ENCODE measurements at regions not wholly inside any gene's neighbourhood (a gene's known extent, or its start where the extent isn't known, plus 50 kb on each side); places are given as distances from the start of the nearest gene placed in this dataset.

GRCh38 chr11:112613051-112613972, 347.9 kb upstream of the NCAM1 start:
- DNase-seq (ENCODE audit: low read depth, low spot score): no peak
- no peak for TF ChIP-seq CTCF (IDR thresholded peaks at IDR 0.05; ENCODE audit: insufficient read depth, low read length, missing control alignments)
- CTCF ChIA-PET: interaction anchor here (1.2 kb wide), 1 partner anchor 25 kb away, joined by 5 read pairs; no protein-coding TSS in a partner anchor
- POLR2A ChIA-PET: interaction anchor here (0.6 kb wide), 1 partner anchor 318 kb away, joined by 3 read pairs; no protein-coding TSS in a partner anchor
- no peak overlapping the region for H3K4me3 ChIP-seq (ENCODE audit: low read depth, low read length)

- CTCF ChIA-PET: no interaction called here
- POLR2A ChIA-PET: no interaction called here
- no peak overlapping the region for H3K4me3 ChIP-seq (ENCODE audit: low read depth, low read length)
- no peak for DNase-seq (ENCODE audit: low read depth, low spot score)
- no peak for TF ChIP-seq CTCF (IDR thresholded peaks at IDR 0.05; ENCODE audit: insufficient read depth, low read length, missing control alignments)
Measured at GRCh38 chr11:112614605-112615004, 346.6 kb upstream of the NCAM1 start.

- POLR2A ChIA-PET: no interaction called here
- H3K4me3 ChIP-seq (ENCODE audit: low read depth, low read length): no peak overlapping the region
- CTCF ChIA-PET: no interaction called here
- TF ChIP-seq CTCF (IDR thresholded peaks at IDR 0.05; ENCODE audit: insufficient read depth, low read length, missing control alignments): no peak
- no peak for DNase-seq (ENCODE audit: low read depth, low spot score)
Measured at GRCh38 chr11:112615238-112615637, 346.0 kb upstream of the NCAM1 start.

- ChIA-PET CTCF (no interaction called here), POLR2A (no interaction called here)
- DNase-seq (ENCODE audit: low read depth, low spot score): no peak
- TF ChIP-seq CTCF (IDR thresholded peaks at IDR 0.05; ENCODE audit: insufficient read depth, low read length, missing control alignments): no peak
- no peak overlapping the region for H3K4me3 ChIP-seq (ENCODE audit: low read depth, low read length)
Measured at GRCh38 chr11:112615891-112616290, 345.3 kb upstream of the NCAM1 start.

- no peak for DNase-seq (ENCODE audit: low read depth, low spot score)
- CTCF ChIA-PET: interaction anchor here (0.9 kb wide), 1 partner anchor 29 kb away, joined by 3 read pairs; no protein-coding TSS in a partner anchor
- H3K4me3 ChIP-seq (ENCODE audit: low read depth, low read length): no peak overlapping the region
- no peak for TF ChIP-seq CTCF (IDR thresholded peaks at IDR 0.05; ENCODE audit: insufficient read depth, low read length, missing control alignments)
- POLR2A ChIA-PET: no interaction called here
Measured at GRCh38 chr11:112616327-112617097, 344.7 kb upstream of the NCAM1 start.

GRCh38 chr11:112617098-112617425, 344.2 kb upstream of the NCAM1 start:
- CTCF ChIA-PET: interaction anchor here (0.9 kb wide), 1 partner anchor 29 kb away, joined by 3 read pairs; no protein-coding TSS in a partner anchor
- no peak overlapping the region for H3K4me3 ChIP-seq (ENCODE audit: low read depth, low read length)
- no peak for TF ChIP-seq CTCF (IDR thresholded peaks at IDR 0.05; ENCODE audit: insufficient read depth, low read length, missing control alignments)
- no peak for DNase-seq (ENCODE audit: low read depth, low spot score)
- POLR2A ChIA-PET: no interaction called here
